ENCODE measurements at regions not wholly inside any gene's neighbourhood (a gene's known extent, or its start where the extent isn't known, plus 50 kb on each side); places are given as distances from the start of the nearest gene placed in this dataset.

- Mint-ChIP-seq H3K36me3 (ENCODE audit: insufficient read depth in 2 of 2) (no peaks in the 10 kb centered on the region), H3K4me1 (ENCODE audit: low read depth) (no peaks in the 10 kb centered on the region), H3K27me3 (ENCODE audit: low read depth) (no peaks in the 10 kb centered on the region), H3K27ac (no peak overlapping the region), H3K4me3 (no peak overlapping the region), H3K9me3 (no peaks in the 10 kb centered on the region)
- DNase-seq (no peak), ATAC-seq (replicated peaks in 1 of 2) (no peak)
These were observed 160.0 kb upstream of the PLEKHA5 start for GRCh38 chr12:18969512-18969911.

GRCh38 chr12:18970603-18971002 is 158.9 kb upstream of the PLEKHA5 start:
- H3K4me1 Mint-ChIP-seq (ENCODE audit: low read depth) = no peaks in the 10 kb centered on the region
- no peak overlapping the region for H3K4me3 Mint-ChIP-seq
- DNase-seq (no peak), ATAC-seq (replicated peaks in 1 of 2) (no peak)
- H3K27ac Mint-ChIP-seq = no peak overlapping the region
- H3K36me3 Mint-ChIP-seq (ENCODE audit: insufficient read depth in 2 of 2) = no peaks in the 10 kb centered on the region
- no peaks in the 10 kb centered on the region for H3K9me3 Mint-ChIP-seq
- no peaks in the 10 kb centered on the region for H3K27me3 Mint-ChIP-seq (ENCODE audit: low read depth)

- Mint-ChIP-seq H3K9me3 (peaks cover 4 to 6% of the 10 kb centered on the region in 2 donors), H3K27ac (no peak overlapping the region), H3K4me1 (ENCODE audit: low read depth) (no peaks in the 10 kb centered on the region), H3K4me3 (no peak overlapping the region), H3K27me3 (ENCODE audit: low read depth) (no peaks in the 10 kb centered on the region), H3K36me3 (ENCODE audit: insufficient read depth in 2 of 2) (no peaks in the 10 kb centered on the region)
- no peak for ATAC-seq (replicated peaks in 1 of 2)
- DNase-seq = no peak
These were observed 157.6 kb upstream of the PLEKHA5 start for GRCh38 chr12:18971932-18972331.

DNA sequence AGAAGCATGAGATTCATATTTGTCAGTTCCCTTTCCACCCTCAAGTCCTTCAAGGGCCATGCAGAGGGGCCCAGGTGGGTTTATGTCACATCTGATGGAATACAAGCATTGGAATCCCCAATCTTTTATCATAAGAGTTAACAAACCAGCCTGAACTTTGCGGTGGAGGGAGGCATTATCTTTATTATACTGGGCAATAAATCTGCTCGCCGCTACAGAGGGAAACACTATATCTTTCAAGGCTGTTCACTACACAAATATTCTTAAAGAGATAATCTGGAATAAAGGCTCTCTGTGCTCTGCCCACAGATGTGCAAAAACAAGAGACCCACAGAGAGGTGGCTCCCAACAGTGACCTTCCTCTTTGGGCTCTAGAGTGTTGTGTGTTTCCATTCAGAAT is 153.6 kb upstream of the PLEKHA5 start:
- ATAC-seq (replicated peaks in 1 of 2) = no peak
- no peaks in the 10 kb centered on the region for H3K36me3 Mint-ChIP-seq (ENCODE audit: insufficient read depth in 2 of 2)
- H3K4me3 Mint-ChIP-seq = no peak overlapping the region
- DNase-seq = no peak
- H3K9me3 Mint-ChIP-seq = peaks cover 5 to 13% of the 10 kb centered on the region in 2 donors
- H3K4me1 Mint-ChIP-seq (ENCODE audit: low read depth) = no peaks in the 10 kb centered on the region
- H3K27ac Mint-ChIP-seq = no peak overlapping the region
- H3K27me3 Mint-ChIP-seq (ENCODE audit: low read depth) = no peaks in the 10 kb centered on the region

GRCh38 chr12:18979401-18980126 is 150.0 kb upstream of the PLEKHA5 start:
- H3K4me3 Mint-ChIP-seq = no peak overlapping the region
- no peaks in the 10 kb centered on the region for H3K27me3 Mint-ChIP-seq (ENCODE audit: low read depth)
- no peaks in the 10 kb centered on the region for H3K36me3 Mint-ChIP-seq (ENCODE audit: insufficient read depth in 2 of 2)
- DNase-seq (no peak), ATAC-seq (replicated peaks in 1 of 2) (no peak)
- no peak overlapping the region for H3K27ac Mint-ChIP-seq
- H3K9me3 Mint-ChIP-seq = peaks cover 6 to 13% of the 10 kb centered on the region in 2 donors
- H3K4me1 Mint-ChIP-seq (ENCODE audit: low read depth) = no peaks in the 10 kb centered on the region

DNA sequence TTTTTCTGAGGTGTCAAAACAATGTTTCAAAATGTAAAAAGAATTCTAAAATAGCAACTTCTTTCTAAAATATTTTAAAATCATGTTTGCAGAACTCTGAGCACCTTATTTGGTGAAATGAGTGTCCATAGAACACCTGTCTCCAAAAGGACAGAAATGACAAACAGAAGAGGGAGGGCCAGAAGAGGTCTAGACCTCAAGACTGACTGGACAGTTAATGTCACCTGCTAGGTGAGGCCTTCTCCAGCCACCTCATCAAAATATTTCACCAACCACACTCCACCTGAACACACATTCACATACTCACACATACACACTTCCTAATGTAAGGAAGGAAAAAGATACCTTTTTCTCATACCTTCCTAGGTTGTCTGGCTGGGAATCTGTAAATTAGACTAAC is 147.8 kb upstream of the PLEKHA5 start:
- no peak overlapping the region for H3K4me3 Mint-ChIP-seq
- no peak overlapping the region for H3K27ac Mint-ChIP-seq
- ATAC-seq (replicated peaks in 1 of 2) (no peak), DNase-seq (no peak)
- peaks cover 7 to 10% of the 10 kb centered on the region in 2 donors for H3K9me3 Mint-ChIP-seq
- H3K27me3 Mint-ChIP-seq (ENCODE audit: low read depth) = no peaks in the 10 kb centered on the region
- no peaks in the 10 kb centered on the region for H3K4me1 Mint-ChIP-seq (ENCODE audit: low read depth)
- no peaks in the 10 kb centered on the region for H3K36me3 Mint-ChIP-seq (ENCODE audit: insufficient read depth in 2 of 2)

GRCh38 chr12:18982226-18982949 is 147.1 kb upstream of the PLEKHA5 start:
- no peaks in the 10 kb centered on the region for H3K27me3 Mint-ChIP-seq (ENCODE audit: low read depth)
- no peaks in the 10 kb centered on the region for H3K36me3 Mint-ChIP-seq (ENCODE audit: insufficient read depth in 2 of 2)
- no peak for DNase-seq

GRCh38 chr12:18983854-18984253 is 145.7 kb upstream of the PLEKHA5 start:
- no peak overlapping the region for H3K4me3 Mint-ChIP-seq

More at GRCh38 chr12:18982226-18982949, 147.1 kb upstream of the PLEKHA5 start:
- H3K4me3 Mint-ChIP-seq = no peak overlapping the region
- no peak overlapping the region for H3K27ac Mint-ChIP-seq
- peaks cover 3 to 4% of the 10 kb centered on the region in 2 donors for H3K9me3 Mint-ChIP-seq
- H3K4me1 Mint-ChIP-seq (ENCODE audit: low read depth) = no peaks in the 10 kb centered on the region
- ATAC-seq (replicated peaks in 1 of 2) = no peak

GRCh38 chr12:18990856-18991255 is 138.7 kb upstream of the PLEKHA5 start:
- ATAC-seq (replicated peaks in 1 of 2) (no peak), DNase-seq (no peak)
- Mint-ChIP-seq H3K4me1 (ENCODE audit: low read depth) (no peaks in the 10 kb centered on the region), H3K36me3 (ENCODE audit: insufficient read depth in 2 of 2) (no peaks in the 10 kb centered on the region), H3K4me3 (no peak overlapping the region), H3K9me3 (peaks cover 0 to 2% of the 10 kb centered on the region in 2 donors), H3K27me3 (ENCODE audit: low read depth) (no peaks in the 10 kb centered on the region), H3K27ac (no peak overlapping the region)

More at GRCh38 chr12:18983854-18984253, 145.7 kb upstream of the PLEKHA5 start:
- peaks cover 0 to 4% of the 10 kb centered on the region in 2 donors for H3K9me3 Mint-ChIP-seq
- H3K27ac Mint-ChIP-seq = no peak overlapping the region
- ATAC-seq (replicated peaks in 1 of 2) = no peak
- H3K36me3 Mint-ChIP-seq (ENCODE audit: insufficient read depth in 2 of 2) = no peaks in the 10 kb centered on the region
- no peak for DNase-seq
- H3K4me1 Mint-ChIP-seq (ENCODE audit: low read depth) = no peaks in the 10 kb centered on the region
- no peaks in the 10 kb centered on the region for H3K27me3 Mint-ChIP-seq (ENCODE audit: low read depth)

GRCh38 chr12:18992336-18992735 is 137.2 kb upstream of the PLEKHA5 start:
- Mint-ChIP-seq H3K36me3 (ENCODE audit: insufficient read depth in 2 of 2) (no peaks in the 10 kb centered on the region), H3K9me3 (peaks cover 0 to 2% of the 10 kb centered on the region in 2 donors), H3K4me1 (ENCODE audit: low read depth) (no peaks in the 10 kb centered on the region), H3K27me3 (ENCODE audit: low read depth) (no peaks in the 10 kb centered on the region), H3K4me3 (no peak overlapping the region), H3K27ac (no peak overlapping the region)
- DNase-seq (no peak), ATAC-seq (replicated peaks in 1 of 2) (no peak)

DNA sequence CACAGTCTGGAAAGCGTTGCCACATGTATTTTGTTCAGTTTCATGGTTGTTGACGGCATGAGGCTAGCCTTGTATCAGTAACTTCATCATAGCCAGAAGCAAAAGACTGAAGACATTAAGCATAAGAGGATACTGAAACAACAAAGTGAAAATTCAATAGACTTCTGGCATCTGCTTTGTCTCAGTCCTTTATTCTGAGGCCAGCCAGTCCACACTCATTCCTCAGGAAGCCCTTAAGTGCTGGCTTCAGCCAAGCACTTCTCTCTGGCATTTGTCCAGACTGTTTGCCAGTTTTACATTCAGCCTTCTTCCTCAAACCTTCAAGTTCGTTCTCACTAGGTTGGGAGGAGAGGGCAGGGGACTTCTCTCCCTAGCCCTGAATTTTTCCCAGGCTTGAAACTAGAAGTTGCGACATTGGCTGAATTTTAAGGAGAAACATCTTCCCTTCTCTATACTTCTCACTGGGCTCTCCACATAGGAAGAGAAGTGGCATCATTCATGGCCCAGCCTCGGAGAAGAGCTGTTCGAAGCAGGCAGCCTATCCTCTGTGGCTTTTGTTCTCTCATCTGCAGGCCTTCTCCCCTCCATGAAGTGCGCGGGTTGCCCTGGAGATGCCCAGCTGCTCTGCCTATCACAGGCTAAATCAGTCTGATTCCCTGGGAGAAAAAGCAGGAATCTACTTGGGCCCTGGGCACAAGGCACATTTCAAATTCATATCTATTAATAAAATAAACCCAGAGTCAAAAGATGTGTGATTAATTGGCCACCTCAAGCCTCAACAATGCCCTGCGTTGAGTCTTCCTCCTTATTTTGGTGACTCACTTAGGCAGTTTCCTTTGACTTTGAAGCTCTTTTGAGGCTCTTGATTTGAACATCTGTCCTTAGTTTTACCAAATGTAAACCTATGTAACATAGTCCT is 130.9 kb upstream of the PLEKHA5 start:
- no peak for DNase-seq

DNA sequence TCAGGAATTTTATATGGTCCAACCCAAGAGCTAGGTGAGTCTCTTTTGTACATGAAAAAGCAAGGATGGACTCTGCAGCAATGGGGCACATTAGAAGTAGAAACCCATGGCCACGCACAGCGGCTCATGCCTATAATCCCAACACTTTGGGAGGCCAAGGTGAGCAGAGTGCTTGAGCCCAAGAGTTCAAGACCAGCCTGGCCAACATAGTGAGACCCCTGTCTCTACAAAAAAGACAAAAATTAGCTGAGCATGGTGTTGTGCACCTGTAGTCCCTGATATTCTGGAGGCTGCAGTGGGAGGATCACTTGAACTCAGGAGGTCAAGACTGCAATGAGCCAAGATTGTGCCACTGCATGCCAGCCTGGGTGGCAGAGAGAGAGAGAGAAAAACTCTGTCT is 128.7 kb upstream of the PLEKHA5 start:
- Mint-ChIP-seq H3K4me3 (no peak overlapping the region), H3K4me1 (ENCODE audit: low read depth) (no peaks in the 10 kb centered on the region), H3K36me3 (ENCODE audit: insufficient read depth in 2 of 2) (peaks cover 0 to 2% of the 10 kb centered on the region in 2 donors), H3K27ac (no peak overlapping the region), H3K27me3 (ENCODE audit: low read depth) (no peaks in the 10 kb centered on the region), H3K9me3 (peaks cover 3 to 4% of the 10 kb centered on the region in 2 donors)
- DNase-seq (no peak), ATAC-seq (replicated peaks in 1 of 2) (no peak)

More for the DNA sequence above, 130.9 kb upstream of the PLEKHA5 start:
- Mint-ChIP-seq H3K27ac (no peak overlapping the region), H3K4me3 (no peak overlapping the region), H3K36me3 (ENCODE audit: insufficient read depth in 2 of 2) (peaks cover 0 to 2% of the 10 kb centered on the region in 2 donors), H3K27me3 (ENCODE audit: low read depth) (no peaks in the 10 kb centered on the region), H3K4me1 (ENCODE audit: low read depth) (no peaks in the 10 kb centered on the region), H3K9me3 (peaks cover 3 to 6% of the 10 kb centered on the region in 2 donors)
- ATAC-seq (replicated peaks in 1 of 2) = no peak

DNA sequence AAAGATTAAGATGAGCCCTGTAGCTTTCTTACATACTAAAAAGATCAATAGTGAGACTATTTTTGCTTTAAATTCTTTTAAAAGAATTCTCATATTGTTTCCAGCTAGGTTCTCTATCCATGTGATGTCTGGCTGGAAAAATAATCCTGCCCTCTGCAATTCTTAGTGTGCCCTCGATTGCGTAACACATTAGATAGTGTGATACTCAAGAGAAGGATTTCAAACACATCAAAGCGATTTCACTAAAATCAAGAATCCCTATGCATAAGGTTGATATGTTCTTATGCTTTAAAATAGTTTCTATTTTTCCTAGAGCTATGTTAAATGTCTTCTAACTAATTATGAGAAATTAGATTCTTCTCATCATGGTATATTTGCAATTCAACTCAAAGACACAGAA is 127.3 kb upstream of the PLEKHA5 start:
- no peaks in the 10 kb centered on the region for H3K27me3 Mint-ChIP-seq (ENCODE audit: low read depth)
- ATAC-seq (replicated peaks in 1 of 2) (no peak), DNase-seq (no peak)
- no peak overlapping the region for H3K27ac Mint-ChIP-seq
- no peak overlapping the region for H3K4me3 Mint-ChIP-seq
- H3K9me3 Mint-ChIP-seq = peaks cover 3 to 4% of the 10 kb centered on the region in 2 donors
- H3K36me3 Mint-ChIP-seq (ENCODE audit: insufficient read depth in 2 of 2) = peaks cover 0 to 2% of the 10 kb centered on the region in 2 donors
- H3K4me1 Mint-ChIP-seq (ENCODE audit: low read depth) = no peaks in the 10 kb centered on the region

Data from activated T-cell treated with anti-CD3 and anti-CD28 coated beads, Interleukin-2, amount 50 U/mL, for 72 hours (primary cell).